ENCODE measurements at regions not wholly inside any gene's neighbourhood (a gene's known extent, or its start where the extent isn't known, plus 50 kb on each side); places are given as distances from the start of the nearest gene placed in this dataset.

DNA sequence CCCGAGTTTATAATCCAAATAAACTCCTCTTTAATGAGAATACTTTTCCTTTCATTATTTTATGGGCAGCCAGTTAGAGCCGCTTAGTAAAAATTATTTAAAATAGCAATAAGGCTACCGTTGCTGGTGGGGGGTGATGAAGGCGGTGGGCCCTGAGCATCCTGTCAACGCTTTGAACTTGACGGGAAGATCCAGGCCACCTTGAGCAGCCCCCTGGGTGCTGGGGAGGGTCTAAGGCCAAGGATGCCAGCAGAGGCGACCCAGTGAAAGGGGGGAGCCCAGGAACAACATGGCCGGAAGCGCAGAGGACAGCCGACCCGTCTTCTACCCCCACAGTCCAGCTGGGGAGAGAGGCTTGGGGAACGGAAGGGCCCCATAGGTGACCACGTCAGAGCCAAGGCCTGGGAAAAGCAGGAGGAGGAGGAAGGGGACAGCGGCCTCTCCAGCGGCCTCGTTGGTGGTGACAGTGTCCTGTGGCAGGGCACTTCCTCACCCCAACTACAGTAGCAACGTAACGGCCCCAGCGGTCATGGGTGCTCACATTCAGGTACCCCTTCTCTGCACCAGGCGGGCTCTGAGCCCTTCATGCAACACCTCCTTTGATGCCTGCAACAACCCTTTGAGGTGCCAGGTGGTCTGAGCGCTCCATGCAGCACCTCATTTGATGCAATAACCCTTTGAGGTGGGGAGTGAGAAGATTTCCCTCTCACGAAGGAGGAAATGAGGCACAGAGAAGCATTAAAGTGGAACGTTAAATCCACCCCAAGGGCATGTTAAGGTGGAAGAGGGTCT, 695.3 kb downstream of the TBC1D22A start:
- TF ChIP-seq, protein P1, sequence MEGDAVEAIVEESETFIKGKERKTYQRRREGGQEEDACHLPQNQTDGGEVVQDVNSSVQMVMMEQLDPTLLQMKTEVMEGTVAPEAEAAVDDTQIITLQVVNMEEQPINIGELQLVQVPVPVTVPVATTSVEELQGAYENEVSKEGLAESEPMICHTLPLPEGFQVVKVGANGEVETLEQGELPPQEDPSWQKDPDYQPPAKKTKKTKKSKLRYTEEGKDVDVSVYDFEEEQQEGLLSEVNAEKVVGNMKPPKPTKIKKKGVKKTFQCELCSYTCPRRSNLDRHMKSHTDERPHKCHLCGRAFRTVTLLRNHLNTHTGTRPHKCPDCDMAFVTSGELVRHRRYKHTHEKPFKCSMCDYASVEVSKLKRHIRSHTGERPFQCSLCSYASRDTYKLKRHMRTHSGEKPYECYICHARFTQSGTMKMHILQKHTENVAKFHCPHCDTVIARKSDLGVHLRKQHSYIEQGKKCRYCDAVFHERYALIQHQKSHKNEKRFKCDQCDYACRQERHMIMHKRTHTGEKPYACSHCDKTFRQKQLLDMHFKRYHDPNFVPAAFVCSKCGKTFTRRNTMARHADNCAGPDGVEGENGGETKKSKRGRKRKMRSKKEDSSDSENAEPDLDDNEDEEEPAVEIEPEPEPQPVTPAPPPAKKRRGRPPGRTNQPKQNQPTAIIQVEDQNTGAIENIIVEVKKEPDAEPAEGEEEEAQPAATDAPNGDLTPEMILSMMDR (IDR thresholded peaks at IDR 0.05; ENCODE audit: low read length), result no peak
- TF ChIP-seq EZH2 (optimal IDR thresholded peaks at IDR 0.05; ENCODE audit: low read depth, low read length), result no peak

All from MM.1S (cell line).